Hepatic stellate cell (primary cell): ENCODE measurements at regions not wholly inside any gene's neighbourhood (a gene's known extent, or its start where the extent isn't known, plus 50 kb on each side); places are given as distances from the start of the nearest gene placed in this dataset.

Source experiments
- DNase-seq: peaks from one replicate; pipeline ENCODE4 v3.0.0; 2011; ENCODE audit warnings: low spot score

GRCh38 chr18:38971881-38972280 is 1406.3 kb upstream of the CELF4 start:
- DNase-seq = no peak

- DNase-seq = no peak
Observed at GRCh38 chr18:38966841-38967240, 1401.2 kb upstream of the CELF4 start.

GRCh38 chr18:38963943-38964660 is 1398.5 kb upstream of the CELF4 start:
- no peak for DNase-seq

- no peak for DNase-seq
Observed at GRCh38 chr18:38961880-38962279, 1396.3 kb upstream of the CELF4 start.

GRCh38 chr18:38957736-38958135 is 1392.1 kb upstream of the CELF4 start:
- no peak for DNase-seq

- DNase-seq = no peak
Observed at GRCh38 chr18:38956068-38956467, 1390.5 kb upstream of the CELF4 start.

GRCh38 chr18:38951633-38952032 is 1386.0 kb upstream of the CELF4 start:
- no peak for DNase-seq

GRCh38 chr18:38948436-38948835 is 1382.8 kb upstream of the CELF4 start:
- no peak for DNase-seq

GRCh38 chr18:38944446-38945024 is 1378.9 kb upstream of the CELF4 start:
- no peak for DNase-seq

GRCh38 chr18:38941711-38942561 is 1376.3 kb upstream of the CELF4 start:
- no peak for DNase-seq

- no peak for DNase-seq
Observed at GRCh38 chr18:38940863-38941531, 1375.4 kb upstream of the CELF4 start.

GRCh38 chr18:38940475-38940862 is 1374.9 kb upstream of the CELF4 start:
- no peak for DNase-seq

- no peak for DNase-seq
Observed at GRCh38 chr18:38933910-38934510, 1368.4 kb upstream of the CELF4 start.

- DNase-seq = no peak
Observed at GRCh38 chr18:38933322-38933721, 1367.7 kb upstream of the CELF4 start.

- no peak for DNase-seq
Observed at GRCh38 chr18:38932752-38933151, 1367.2 kb upstream of the CELF4 start.

- DNase-seq = no peak
Observed at GRCh38 chr18:38931754-38932050, 1366.1 kb upstream of the CELF4 start.

GRCh38 chr18:38930881-38931753 is 1365.5 kb upstream of the CELF4 start:
- DNase-seq = no peak

- no peak for DNase-seq
Observed at GRCh38 chr18:38923540-38923939, 1357.9 kb upstream of the CELF4 start.

GRCh38 chr18:38923126-38923525 is 1357.5 kb upstream of the CELF4 start:
- DNase-seq = no peak

GRCh38 chr18:38909972-38910371 is 1344.4 kb upstream of the CELF4 start:
- DNase-seq = no peak

GRCh38 chr18:38902796-38903195 is 1337.2 kb upstream of the CELF4 start:
- DNase-seq = no peak
